DMS 273 (cell line): ENCODE measurements at regions not wholly inside any gene's neighbourhood (a gene's known extent, or its start where the extent isn't known, plus 50 kb on each side); places are given as distances from the start of the nearest gene placed in this dataset.
"Not testable (repeated sequence)": the region's sequence is repeated elsewhere in the genome, so short reads cannot be mapped to it uniquely, and the experiment has no call there.

Experiments
- DNase-seq: peaks from one replicate; lab custom pipeline; 2025; ENCODE audit not compliant: unreplicated experiment; lab: John Stamatoyannopoulos, UW

DNA sequence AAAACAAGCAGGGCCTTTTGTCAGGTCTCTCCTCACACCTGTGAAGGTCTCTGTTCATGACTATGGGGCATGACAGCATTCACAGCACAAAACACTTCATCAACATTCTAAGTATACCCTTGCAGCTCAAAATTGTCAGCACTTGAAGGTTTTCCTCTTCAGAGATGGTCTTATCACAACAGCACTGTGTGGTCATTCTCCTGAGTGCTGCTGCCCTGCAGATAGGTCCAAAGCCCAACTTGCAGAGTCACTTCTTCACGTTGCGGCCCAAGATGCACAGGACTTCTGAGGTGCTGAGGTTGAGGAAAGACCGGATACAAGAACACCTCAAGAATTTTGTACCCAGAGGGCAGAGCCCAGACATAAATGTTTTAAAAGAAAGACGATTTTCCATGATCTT, 574.5 kb downstream of the UQCRFS1 start:
- DNase-seq, result no peak

GRCh38 chr19:28636706-28637105, 576.2 kb downstream of the UQCRFS1 start:
- DNase-seq, result no peak

GRCh38 chr19:28636016-28636629, 576.8 kb downstream of the UQCRFS1 start:
- peak; percentile 8 for DNase-seq

GRCh38 chr19:28634837-28635236, 578.1 kb downstream of the UQCRFS1 start:
- no peak for DNase-seq

GRCh38 chr19:28634019-28634328, 579.0 kb downstream of the UQCRFS1 start:
- no peak for DNase-seq

GRCh38 chr19:28633319-28634018, 579.5 kb downstream of the UQCRFS1 start:
- peak; percentile 79 for DNase-seq

DNA sequence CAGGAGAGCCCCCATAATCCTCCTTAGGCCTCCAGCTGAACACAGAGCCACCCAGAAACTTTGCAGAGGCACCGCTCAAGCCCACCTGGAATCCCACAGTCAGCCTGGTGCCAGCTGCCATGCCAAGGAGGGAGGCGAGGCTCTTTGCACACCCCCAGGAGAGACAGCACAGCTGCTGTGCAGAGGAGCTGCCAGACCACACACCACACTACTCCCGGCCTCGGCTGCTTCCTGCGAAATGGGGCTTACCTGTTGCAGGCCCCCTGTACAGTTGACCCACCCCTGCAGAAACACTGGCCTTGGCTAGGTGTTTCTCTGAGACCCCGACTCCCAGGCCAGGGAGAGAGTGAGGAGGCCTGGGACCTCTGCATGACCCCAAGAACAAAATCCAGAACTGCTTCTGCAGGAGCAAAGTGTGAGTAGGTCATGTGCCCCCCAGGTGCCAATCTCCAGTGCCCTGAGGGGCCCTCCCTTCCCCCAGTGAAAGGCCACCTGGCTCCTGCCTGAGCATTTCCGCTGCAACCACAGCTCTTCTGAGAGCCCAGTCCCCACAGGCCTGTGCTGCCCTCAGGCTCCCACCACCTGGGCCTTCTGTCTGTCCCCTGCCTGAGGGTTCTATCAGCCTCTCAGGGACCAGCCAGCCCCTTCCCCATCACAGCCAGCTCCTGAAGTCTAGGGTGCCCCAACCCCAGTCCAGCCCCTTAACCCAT, 580.4 kb downstream of the UQCRFS1 start:
- DNase-seq, result peak; percentile 24

DNA sequence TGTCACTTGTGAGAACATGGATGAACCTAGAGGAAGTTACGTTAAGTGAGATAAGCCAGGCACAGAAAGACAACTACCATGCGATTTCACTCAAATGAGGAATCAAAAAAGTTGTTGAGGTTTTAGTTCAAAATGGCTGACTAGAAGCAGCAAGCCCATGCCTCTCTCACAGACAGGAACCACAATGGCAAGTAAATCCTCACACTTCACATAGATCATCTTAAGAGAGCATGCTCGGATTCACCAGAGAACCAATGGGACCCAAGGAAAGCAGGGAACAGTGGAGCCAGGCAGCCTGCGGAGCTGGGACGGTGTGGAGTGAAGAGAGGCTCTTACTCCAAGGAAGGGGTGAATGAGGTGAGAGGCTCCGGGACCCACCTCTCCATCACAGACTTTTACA, 581.0 kb downstream of the UQCRFS1 start:
- no peak for DNase-seq

- DNase-seq, result no peak
Observed at GRCh38 chr19:28627669-28628068, 585.3 kb downstream of the UQCRFS1 start.

- DNase-seq, result not testable (repeated sequence)
Observed at GRCh38 chr19:28626407-28626806, 586.5 kb downstream of the UQCRFS1 start.

DNA sequence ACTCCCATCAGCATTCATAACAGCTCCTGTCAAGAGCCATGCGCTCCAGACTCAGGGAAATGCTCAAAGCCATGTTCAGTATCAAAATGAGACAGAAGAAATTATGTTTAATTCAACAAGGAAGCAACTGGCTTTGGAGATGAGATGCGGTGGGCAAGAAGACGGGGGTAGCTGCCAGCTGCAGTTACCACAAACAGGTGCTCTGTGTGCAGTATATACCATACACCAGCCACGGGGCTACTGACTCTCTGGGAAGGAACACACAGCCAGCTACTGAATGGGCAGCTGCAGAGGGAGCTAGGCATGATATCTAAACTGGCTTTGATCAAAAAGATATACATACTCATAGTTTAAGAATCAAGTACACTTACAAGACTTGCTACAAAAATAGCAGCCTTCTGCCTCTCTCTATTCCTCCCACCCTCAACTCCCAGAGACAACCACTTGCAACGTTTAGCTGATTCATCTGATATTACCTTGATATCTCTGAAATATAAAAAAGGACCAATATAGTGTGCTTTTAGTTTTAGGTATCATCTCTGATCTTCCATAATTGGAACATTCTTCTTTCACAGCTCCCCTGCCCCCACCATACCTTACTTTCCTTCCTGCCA, 593.0 kb downstream of the UQCRFS1 start:
- no peak for DNase-seq

- DNase-seq, result no peak
Observed at GRCh38 chr19:28618504-28618903, 594.4 kb downstream of the UQCRFS1 start.

- DNase-seq, result no peak
Observed at GRCh38 chr19:28615966-28616365, 597.0 kb downstream of the UQCRFS1 start.

DNA sequence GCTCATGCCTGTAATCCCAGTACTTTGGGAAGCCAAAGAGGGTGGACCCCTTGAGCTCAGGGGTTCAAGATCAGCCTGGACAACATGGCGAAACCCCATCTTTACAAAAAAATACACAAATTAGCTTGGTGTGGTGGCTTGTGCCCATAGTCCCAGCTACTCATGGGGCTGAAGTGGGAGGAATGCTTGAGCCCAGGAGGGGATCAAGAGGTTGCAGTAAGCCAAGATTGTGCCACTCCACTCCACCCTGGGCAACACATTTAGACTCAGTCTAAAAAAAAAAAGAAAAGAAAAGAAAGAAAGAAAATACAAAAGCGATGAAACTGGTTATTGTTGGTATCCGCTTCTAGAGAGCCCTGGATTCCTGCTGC, 597.4 kb downstream of the UQCRFS1 start:
- no peak for DNase-seq

DNA sequence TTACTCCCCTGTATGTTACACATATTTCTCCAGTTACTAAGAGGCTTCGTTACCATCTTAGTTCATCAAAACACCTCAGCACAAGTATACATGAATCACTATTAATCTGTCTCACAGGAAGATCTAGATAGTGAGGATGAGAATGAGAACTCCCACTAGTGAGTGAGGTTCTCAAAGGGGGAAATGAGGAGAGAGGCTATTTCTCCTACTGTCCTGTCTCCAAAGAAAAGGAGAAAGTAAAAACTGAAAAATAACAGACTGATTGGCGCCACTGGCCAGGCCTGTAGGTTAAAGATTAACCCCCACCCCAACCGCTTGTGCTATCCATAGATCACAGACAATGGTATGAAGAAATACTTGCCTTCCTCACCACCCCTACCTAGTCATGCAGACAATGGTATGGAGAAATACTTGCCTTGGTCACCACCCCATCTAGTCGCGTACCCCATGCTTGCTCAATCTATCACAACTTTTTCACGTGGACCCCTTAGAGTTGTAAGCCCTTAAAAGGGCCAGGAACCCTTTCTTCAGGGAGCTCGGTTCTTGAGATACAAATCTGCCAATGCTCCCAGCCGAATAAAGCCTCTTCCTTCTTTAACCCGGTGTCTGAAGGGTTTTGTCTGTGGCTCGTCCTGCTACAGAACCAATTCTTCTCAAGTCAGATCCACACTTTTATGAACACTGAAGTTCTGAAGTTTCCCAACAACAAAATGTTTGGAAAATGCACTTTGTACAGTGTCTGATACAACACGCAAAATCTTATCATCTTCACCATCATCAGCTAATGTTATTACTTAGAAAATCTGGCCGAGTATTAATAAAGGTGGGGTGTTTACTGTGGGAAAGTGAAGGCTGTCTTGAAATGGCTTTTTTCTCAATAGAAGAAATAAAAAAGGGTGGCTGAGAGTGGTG, 598.1 kb downstream of the UQCRFS1 start:
- no peak for DNase-seq

DNA sequence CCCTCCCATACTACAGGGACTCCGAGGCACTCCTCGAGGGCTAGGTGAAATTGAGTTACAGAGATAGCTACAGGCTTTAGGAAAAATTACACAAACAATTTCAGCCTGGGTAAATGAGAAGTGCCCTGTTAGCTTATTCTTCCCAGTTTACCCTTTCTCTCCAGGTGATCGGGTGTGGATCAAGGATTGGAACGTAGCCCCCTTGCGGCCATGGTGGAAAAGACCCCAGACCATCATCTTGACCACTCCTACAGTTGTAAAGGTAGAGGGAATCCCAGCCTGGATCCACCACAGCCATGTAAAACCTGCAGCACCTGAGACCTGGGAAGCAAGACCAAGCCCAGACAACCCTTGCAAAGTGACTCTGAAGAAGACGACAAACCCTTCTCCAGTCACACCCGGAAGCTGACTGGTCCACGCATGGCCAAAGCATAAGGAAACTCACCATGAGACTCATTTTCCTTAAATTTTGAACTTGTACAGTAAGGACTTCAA, 600.6 kb downstream of the UQCRFS1 start:
- no peak for DNase-seq

- peak; percentile 20 for DNase-seq
Observed at GRCh38 chr19:28611227-28611914, 601.6 kb downstream of the UQCRFS1 start.

- no peak for DNase-seq
Observed at GRCh38 chr19:28610731-28611130, 602.2 kb downstream of the UQCRFS1 start.

DNA sequence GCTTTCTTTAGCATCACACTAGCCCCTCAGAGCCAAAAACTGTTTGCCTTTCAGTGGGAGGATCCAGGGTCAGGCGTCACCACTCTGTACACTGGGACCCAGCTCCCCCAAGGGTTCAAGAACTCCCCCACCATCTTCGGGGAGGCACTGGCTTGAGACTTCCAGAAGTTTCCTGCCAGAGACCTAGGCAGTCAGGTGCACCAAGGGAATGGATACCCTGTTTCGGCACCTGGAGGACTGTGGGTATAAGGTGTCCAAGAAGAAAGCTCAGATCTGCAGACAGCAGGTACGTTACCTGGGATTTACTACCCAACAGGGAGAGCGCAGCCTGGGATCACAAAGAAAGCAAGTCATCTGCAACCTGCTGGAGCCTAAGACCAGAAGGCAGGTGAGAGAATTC, 603.0 kb downstream of the UQCRFS1 start:
- no peak for DNase-seq

DNA sequence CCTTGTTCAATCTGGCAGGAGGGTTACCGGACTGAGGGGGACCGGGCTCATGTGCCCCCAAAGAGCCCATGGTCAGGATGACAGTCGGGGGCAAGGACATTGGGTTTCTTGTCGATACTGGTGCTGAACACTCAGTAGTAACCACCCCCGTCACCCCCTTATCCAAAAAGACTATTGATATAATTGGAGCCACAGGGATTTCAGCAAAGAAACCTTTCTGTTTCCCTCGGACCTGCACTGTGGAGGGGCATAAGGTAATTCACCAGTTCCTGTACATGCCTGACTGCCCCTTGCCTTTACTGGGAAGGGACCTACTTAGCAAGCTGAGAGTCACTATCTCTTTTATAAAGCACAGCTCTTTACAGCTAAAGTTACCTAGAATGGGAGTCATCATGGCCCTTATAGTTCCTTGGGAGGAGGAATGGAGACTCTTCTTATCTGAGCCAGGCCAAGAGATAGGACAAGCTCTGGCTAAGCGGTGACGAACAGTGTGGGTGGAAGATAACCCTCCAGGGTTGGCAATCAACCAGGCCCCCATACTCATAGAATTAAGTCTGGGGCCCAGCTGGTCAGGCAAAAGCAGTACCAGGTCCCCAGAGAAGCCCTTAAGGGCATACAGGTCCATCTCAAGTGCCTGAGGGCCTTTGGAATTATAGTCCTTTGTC, 603.7 kb downstream of the UQCRFS1 start:
- no peak for DNase-seq
